Stimulated activated naive CD8-positive, alpha-beta T cell treated with anti-CD3 and anti-CD28 coated beads, Interleukin-15, Interleukin-2, amounts not matched to agents 100 ng/mL and 50 ng/mL, for 24 hours (primary cell): ENCODE measurements at regions not wholly inside any gene's neighbourhood (a gene's known extent, or its start where the extent isn't known, plus 50 kb on each side); places are given as distances from the start of the nearest gene placed in this dataset.
"Not testable (repeated sequence)": the region's sequence is repeated elsewhere in the genome, so short reads cannot be mapped to it uniquely, and the experiment has no call there.

ENCODE experiments used
- H3K27ac Mint-ChIP-seq: one replicate; pipeline ENCODE4 v1.8.0; 2021; ENCODE audit warnings: mild to moderate bottlenecking, mixed read lengths
- H3K27me3 Mint-ChIP-seq: one replicate; pipeline ENCODE4 v1.8.0; 2021; ENCODE audit warnings: mixed read lengths
- H3K36me3 Mint-ChIP-seq: one replicate; pipeline ENCODE4 v1.8.0; 2021; ENCODE audit warnings: low read depth, mixed read lengths
- H3K4me1 Mint-ChIP-seq: one replicate; pipeline ENCODE4 v1.8.0; 2021; ENCODE audit warnings: low read depth, mixed read lengths
- H3K4me3 Mint-ChIP-seq: one replicate; pipeline ENCODE4 v1.8.0; 2021; ENCODE audit warnings: mild to moderate bottlenecking, mixed read lengths
- H3K9me3 Mint-ChIP-seq: one replicate; pipeline ENCODE4 v1.8.0; 2021; ENCODE audit warnings: mixed read lengths

DNA sequence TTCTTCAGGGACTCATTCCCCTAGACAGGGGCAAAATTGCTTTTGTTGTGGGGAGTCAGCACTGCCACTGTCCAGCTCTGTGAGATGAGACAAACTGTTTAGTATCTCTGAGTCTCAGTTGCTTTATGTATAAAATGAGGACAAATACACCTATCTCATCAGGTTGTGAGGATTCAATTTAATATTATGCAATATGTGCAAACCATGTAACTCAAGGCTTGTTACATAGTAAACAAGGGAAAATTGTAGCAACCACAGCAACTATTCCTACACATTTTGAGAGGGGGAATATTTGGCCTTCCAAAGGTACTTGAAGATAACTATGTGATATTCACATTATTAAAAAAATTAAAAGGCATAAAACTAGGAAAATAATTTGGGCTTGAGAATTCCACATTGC lies 411.9 kb upstream of the SLC30A5 start:
- no peak overlapping the region for H3K4me3 Mint-ChIP-seq
- no peaks in the 10 kb centered on the region for H3K36me3 Mint-ChIP-seq
- no peak overlapping the region for H3K27ac Mint-ChIP-seq
- no peaks in the 10 kb centered on the region for H3K4me1 Mint-ChIP-seq
- no peaks in the 10 kb centered on the region for H3K9me3 Mint-ChIP-seq
- H3K27me3 Mint-ChIP-seq = no peaks in the 10 kb centered on the region

GRCh38 chr5:68682400-68683160 lies 411.2 kb upstream of the SLC30A5 start:
- Mint-ChIP-seq H3K36me3 (no peaks in the 10 kb centered on the region), H3K4me1 (no peaks in the 10 kb centered on the region), H3K27ac (no peak overlapping the region), H3K4me3 (no peak overlapping the region), H3K27me3 (no peaks in the 10 kb centered on the region), H3K9me3 (no peaks in the 10 kb centered on the region)

- H3K4me3 Mint-ChIP-seq = no peak overlapping the region
- no peaks in the 10 kb centered on the region for H3K9me3 Mint-ChIP-seq
- no peaks in the 10 kb centered on the region for H3K36me3 Mint-ChIP-seq
Observed at GRCh38 chr5:68683632-68684036, 410.2 kb upstream of the SLC30A5 start.

GRCh38 chr5:68685863-68686262 lies 408.0 kb upstream of the SLC30A5 start:
- Mint-ChIP-seq H3K27me3 (no peaks in the 10 kb centered on the region), H3K36me3 (no peaks in the 10 kb centered on the region), H3K27ac (no peak overlapping the region), H3K9me3 (peaks cover under 1% of the 10 kb centered on the region), H3K4me1 (no peaks in the 10 kb centered on the region), H3K4me3 (no peak overlapping the region)

More at GRCh38 chr5:68683632-68684036, 410.2 kb upstream of the SLC30A5 start:
- Mint-ChIP-seq H3K27ac (no peak overlapping the region), H3K27me3 (no peaks in the 10 kb centered on the region), H3K4me1 (no peaks in the 10 kb centered on the region)

DNA sequence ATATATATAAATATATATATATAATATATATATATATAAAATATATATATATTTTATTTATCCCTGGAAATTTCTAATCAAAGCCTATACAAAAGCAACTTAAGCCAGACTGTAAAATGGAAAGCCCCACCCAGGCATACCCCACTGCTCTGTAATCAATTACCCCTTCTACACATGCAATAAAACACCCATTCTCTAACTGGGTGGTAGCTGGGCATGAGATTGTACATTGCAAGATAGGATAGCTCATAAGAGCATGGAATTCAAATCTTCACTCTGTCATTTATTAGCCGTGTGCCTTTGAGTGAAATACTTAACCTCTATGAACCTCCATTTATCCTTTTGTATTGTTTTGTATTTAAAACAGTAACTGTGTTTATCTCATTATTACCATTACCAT lies 405.3 kb upstream of the SLC30A5 start:
- Mint-ChIP-seq H3K4me3 (no peak overlapping the region), H3K36me3 (no peaks in the 10 kb centered on the region), H3K27me3 (no peaks in the 10 kb centered on the region), H3K27ac (no peak overlapping the region), H3K4me1 (no peaks in the 10 kb centered on the region), H3K9me3 (peaks cover 13% of the 10 kb centered on the region)

- Mint-ChIP-seq H3K27ac (no peak overlapping the region), H3K36me3 (no peaks in the 10 kb centered on the region), H3K27me3 (no peaks in the 10 kb centered on the region), H3K4me1 (no peaks in the 10 kb centered on the region), H3K9me3 (peaks cover 15% of the 10 kb centered on the region), H3K4me3 (no peak overlapping the region)
Observed at GRCh38 chr5:68689010-68689409, 404.8 kb upstream of the SLC30A5 start.

GRCh38 chr5:68691874-68692273 lies 401.9 kb upstream of the SLC30A5 start:
- not testable (repeated sequence) for H3K36me3 Mint-ChIP-seq, H3K27me3 Mint-ChIP-seq, H3K4me3 Mint-ChIP-seq, H3K27ac Mint-ChIP-seq, H3K4me1 Mint-ChIP-seq
- H3K9me3 Mint-ChIP-seq = peaks cover 15% of the 10 kb centered on the region

DNA sequence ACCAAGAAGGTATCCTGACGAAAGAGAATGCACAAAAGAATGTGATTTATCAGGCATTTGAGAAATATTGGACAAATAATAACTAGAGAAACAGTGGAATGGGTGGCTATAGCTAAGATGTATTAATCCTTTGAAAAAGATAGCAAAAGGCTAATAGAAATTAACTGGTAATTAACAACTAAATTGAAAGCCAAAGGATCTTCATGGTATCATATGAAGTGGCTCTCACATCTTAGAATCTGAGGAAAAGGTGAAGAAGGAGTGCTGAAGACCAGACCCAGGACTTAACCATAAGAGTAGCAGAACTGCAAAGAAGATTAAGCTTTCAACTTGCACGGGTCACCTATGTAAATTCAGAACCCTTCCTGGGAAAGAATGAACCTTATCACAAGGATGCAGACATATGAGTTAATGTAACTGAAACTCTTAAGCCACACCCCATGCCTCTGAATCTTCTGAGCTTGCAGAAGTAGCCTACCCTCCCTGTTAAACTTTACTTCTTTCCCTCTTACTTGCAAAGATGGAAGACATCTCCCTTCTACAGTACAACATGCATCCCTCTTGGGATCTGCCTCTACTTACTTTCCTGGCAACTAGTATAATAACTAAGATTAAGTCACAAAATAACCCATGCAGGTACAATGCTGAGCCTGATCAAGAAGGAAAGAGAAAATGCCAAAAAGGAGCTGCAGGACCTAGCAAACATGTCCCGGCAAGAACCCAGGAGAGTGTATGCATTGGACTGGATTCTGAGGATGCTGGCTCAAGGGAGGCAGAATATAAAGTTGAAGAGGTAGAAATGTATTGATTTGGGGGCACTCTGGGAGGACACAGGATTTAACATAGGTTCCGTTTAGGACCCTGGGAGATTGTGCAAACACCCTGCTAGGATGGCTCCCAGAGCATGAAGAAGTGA lies 395.5 kb upstream of the SLC30A5 start:
- Mint-ChIP-seq H3K4me3 (no peak overlapping the region), H3K36me3 (no peaks in the 10 kb centered on the region), H3K27ac (no peak overlapping the region), H3K4me1 (no peaks in the 10 kb centered on the region), H3K9me3 (peaks cover 11% of the 10 kb centered on the region), H3K27me3 (no peaks in the 10 kb centered on the region)

GRCh38 chr5:68699966-68700365 lies 393.8 kb upstream of the SLC30A5 start:
- no peaks in the 10 kb centered on the region for H3K4me1 Mint-ChIP-seq
- no peak overlapping the region for H3K27ac Mint-ChIP-seq
- H3K9me3 Mint-ChIP-seq = peaks cover 7% of the 10 kb centered on the region
- no peaks in the 10 kb centered on the region for H3K36me3 Mint-ChIP-seq
- no peak overlapping the region for H3K4me3 Mint-ChIP-seq
- H3K27me3 Mint-ChIP-seq = no peaks in the 10 kb centered on the region

DNA sequence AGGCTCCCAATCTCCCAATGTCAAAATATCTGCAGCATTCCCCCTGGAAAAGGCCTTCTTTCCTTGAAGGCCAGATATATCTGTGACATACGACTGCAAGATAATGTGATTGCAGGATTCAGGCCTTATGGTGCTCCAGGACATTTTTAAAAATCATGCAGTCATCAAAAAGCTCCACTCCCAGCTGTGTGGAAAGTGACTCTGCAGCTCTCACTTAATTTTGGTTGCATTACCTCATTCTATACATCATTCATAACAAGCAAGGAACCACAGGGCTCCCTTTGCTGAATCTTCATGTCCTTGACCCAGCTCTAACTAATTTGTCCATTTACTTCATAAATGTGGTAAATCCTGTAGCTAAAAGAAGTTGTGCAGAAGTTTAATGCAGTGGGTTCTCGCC lies 386.2 kb upstream of the SLC30A5 start:
- H3K36me3 Mint-ChIP-seq = no peaks in the 10 kb centered on the region
- peaks cover 28% of the 10 kb centered on the region for H3K4me1 Mint-ChIP-seq
- no peaks in the 10 kb centered on the region for H3K27me3 Mint-ChIP-seq
- H3K27ac Mint-ChIP-seq = no peak overlapping the region
- H3K9me3 Mint-ChIP-seq = no peaks in the 10 kb centered on the region
- H3K4me3 Mint-ChIP-seq = no peak overlapping the region

DNA sequence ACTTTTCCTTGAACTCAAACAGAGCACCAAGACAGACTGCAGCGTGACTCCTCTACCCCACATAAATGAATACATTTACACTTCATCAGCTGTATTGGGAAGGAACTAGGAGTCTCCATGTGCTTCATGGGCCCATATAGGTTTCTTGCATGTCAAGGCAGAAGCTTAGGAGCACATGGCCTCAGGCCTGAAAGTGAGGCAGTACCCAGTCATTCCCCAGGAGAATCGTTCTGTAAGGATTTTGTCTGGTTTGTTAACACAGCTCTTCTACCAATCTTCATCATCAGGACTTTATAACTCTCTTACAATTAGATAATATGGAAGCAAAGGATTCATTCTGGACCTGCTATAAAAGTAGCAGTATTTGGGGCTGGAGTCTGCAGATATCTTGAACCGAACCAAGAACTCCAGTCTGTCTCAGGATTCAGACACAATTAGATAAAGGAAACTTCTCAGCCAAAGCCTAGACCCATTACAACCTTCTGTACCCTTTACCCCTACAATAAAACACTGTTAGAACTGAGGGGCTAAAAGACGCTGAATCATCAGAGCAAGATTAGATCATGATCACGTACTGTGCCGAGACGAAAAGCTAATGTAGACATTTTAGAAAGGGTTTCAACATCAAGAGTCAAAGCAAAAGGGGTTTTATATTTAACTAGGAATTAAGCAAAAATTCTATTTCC lies 385.5 kb upstream of the SLC30A5 start:
- no peak overlapping the region for H3K4me3 Mint-ChIP-seq
- no peak overlapping the region for H3K27ac Mint-ChIP-seq
- no peaks in the 10 kb centered on the region for H3K27me3 Mint-ChIP-seq
- H3K4me1 Mint-ChIP-seq = peaks cover 32% of the 10 kb centered on the region
- H3K9me3 Mint-ChIP-seq = no peaks in the 10 kb centered on the region
- no peaks in the 10 kb centered on the region for H3K36me3 Mint-ChIP-seq

- Mint-ChIP-seq H3K27me3 (no peaks in the 10 kb centered on the region), H3K9me3 (no peaks in the 10 kb centered on the region), H3K27ac (no peak overlapping the region), H3K36me3 (no peaks in the 10 kb centered on the region), H3K4me3 (no peak overlapping the region), H3K4me1 (peaks cover 37% of the 10 kb centered on the region)
Observed at GRCh38 chr5:68708842-68709170, 385.0 kb upstream of the SLC30A5 start.

DNA sequence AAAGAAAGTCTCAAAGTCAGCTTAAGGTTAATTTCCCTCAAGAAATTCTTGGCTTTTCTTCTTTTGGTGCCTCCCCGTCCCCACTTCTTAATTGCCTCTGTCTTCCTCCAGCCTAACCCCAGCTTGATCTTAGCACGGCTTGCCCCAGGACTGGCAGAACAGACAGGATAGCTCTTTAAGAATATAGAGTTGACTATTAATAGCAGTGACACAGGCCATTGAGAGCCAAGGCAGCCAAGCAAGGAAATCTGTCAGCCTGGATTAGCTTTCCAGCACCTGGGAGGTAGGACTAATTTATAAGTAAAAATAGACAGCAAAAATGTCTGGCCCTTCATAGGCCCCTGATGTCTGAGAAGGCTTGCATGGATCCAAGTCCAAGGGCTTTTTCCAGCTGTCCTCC lies 384.6 kb upstream of the SLC30A5 start:
- Mint-ChIP-seq H3K4me3 (no peak overlapping the region), H3K27ac (no peak overlapping the region), H3K9me3 (no peaks in the 10 kb centered on the region), H3K4me1 (peaks cover 37% of the 10 kb centered on the region), H3K27me3 (no peaks in the 10 kb centered on the region), H3K36me3 (no peaks in the 10 kb centered on the region)

DNA sequence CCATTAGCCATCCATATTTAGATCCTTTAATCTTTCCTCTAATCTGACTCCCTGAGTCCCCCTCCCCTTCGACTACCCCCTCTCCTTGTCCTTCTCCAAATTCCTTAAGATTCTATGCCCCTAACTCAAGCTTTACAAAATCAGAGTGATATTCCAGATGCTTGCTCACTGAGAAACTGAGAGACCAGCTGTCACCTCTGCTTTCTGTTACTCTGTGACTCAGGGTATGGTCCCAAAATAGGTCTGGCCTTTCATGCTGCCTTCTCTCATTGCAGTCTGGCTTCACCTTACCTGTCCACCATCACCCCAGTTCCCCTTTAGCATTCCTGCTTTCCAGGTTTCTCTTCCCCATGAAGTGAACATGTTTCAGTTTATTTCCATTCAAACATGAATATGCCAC lies 383.3 kb upstream of the SLC30A5 start:
- H3K27ac Mint-ChIP-seq = peak overlapping the region; percentile 77
- no peaks in the 10 kb centered on the region for H3K36me3 Mint-ChIP-seq
- peaks cover 37% of the 10 kb centered on the region for H3K4me1 Mint-ChIP-seq
- H3K9me3 Mint-ChIP-seq = no peaks in the 10 kb centered on the region
- no peaks in the 10 kb centered on the region for H3K27me3 Mint-ChIP-seq
- peak overlapping the region; percentile 15 for H3K4me3 Mint-ChIP-seq
